ENCODE measurements at regions not wholly inside any gene's neighbourhood (a gene's known extent, or its start where the extent isn't known, plus 50 kb on each side); places are given as distances from the start of the nearest gene placed in this dataset.

GRCh38 chr16:61382435-61382834, 653.8 kb downstream of the CDH8 start:
- Mint-ChIP-seq H3K4me3 (ENCODE audit: unreplicated experiment) (no peak overlapping the region), H3K4me1 (ENCODE audit: low read depth, unreplicated experiment) (no peaks in the 10 kb centered on the region), H3K27ac (ENCODE audit: unreplicated experiment) (no peak overlapping the region), H3K36me3 (ENCODE audit: unreplicated experiment) (no peaks in the 10 kb centered on the region), H3K9me3 (ENCODE audit: unreplicated experiment) (no peaks in the 10 kb centered on the region), H3K27me3 (ENCODE audit: unreplicated experiment) (peaks cover 2% of the 10 kb centered on the region)
- no peak for TF ChIP-seq CTCF (IDR thresholded peaks at IDR 0.05; ENCODE audit: partially characterized antibody, unreplicated experiment)
- no peak for DNase-seq

GRCh38 chr16:61379311-61379710, 656.9 kb downstream of the CDH8 start:
- no peaks in the 10 kb centered on the region for H3K9me3 Mint-ChIP-seq (ENCODE audit: unreplicated experiment)
- no peak for TF ChIP-seq CTCF (IDR thresholded peaks at IDR 0.05; ENCODE audit: partially characterized antibody, unreplicated experiment)

GRCh38 chr16:61374071-61374470, 662.2 kb downstream of the CDH8 start:
- no peak for DNase-seq
- no peak overlapping the region for H3K4me3 Mint-ChIP-seq (ENCODE audit: unreplicated experiment)
- no peak overlapping the region for H3K27ac Mint-ChIP-seq (ENCODE audit: unreplicated experiment)
- H3K4me1 Mint-ChIP-seq (ENCODE audit: low read depth, unreplicated experiment), result no peaks in the 10 kb centered on the region
- no peaks in the 10 kb centered on the region for H3K9me3 Mint-ChIP-seq (ENCODE audit: unreplicated experiment)
- no peak for TF ChIP-seq CTCF (IDR thresholded peaks at IDR 0.05; ENCODE audit: partially characterized antibody, unreplicated experiment)
- no peaks in the 10 kb centered on the region for H3K27me3 Mint-ChIP-seq (ENCODE audit: unreplicated experiment)
- no peaks in the 10 kb centered on the region for H3K36me3 Mint-ChIP-seq (ENCODE audit: unreplicated experiment)

More at GRCh38 chr16:61379311-61379710, 656.9 kb downstream of the CDH8 start:
- Mint-ChIP-seq H3K4me1 (ENCODE audit: low read depth, unreplicated experiment) (no peaks in the 10 kb centered on the region), H3K36me3 (ENCODE audit: unreplicated experiment) (no peaks in the 10 kb centered on the region), H3K4me3 (ENCODE audit: unreplicated experiment) (no peak overlapping the region), H3K27ac (ENCODE audit: unreplicated experiment) (no peak overlapping the region), H3K27me3 (ENCODE audit: unreplicated experiment) (peaks cover 2% of the 10 kb centered on the region)
- DNase-seq, result no peak

- no peak for TF ChIP-seq CTCF (IDR thresholded peaks at IDR 0.05; ENCODE audit: partially characterized antibody, unreplicated experiment)
- Mint-ChIP-seq H3K4me3 (ENCODE audit: unreplicated experiment) (no peak overlapping the region), H3K27me3 (ENCODE audit: unreplicated experiment) (no peaks in the 10 kb centered on the region), H3K9me3 (ENCODE audit: unreplicated experiment) (no peaks in the 10 kb centered on the region), H3K27ac (ENCODE audit: unreplicated experiment) (no peak overlapping the region), H3K36me3 (ENCODE audit: unreplicated experiment) (no peaks in the 10 kb centered on the region), H3K4me1 (ENCODE audit: low read depth, unreplicated experiment) (no peaks in the 10 kb centered on the region)
- DNase-seq, result no peak
Observed at GRCh38 chr16:61371881-61372280, 664.4 kb downstream of the CDH8 start.

- H3K4me3 Mint-ChIP-seq (ENCODE audit: unreplicated experiment), result no peak overlapping the region
- no peaks in the 10 kb centered on the region for H3K4me1 Mint-ChIP-seq (ENCODE audit: low read depth, unreplicated experiment)
- no peaks in the 10 kb centered on the region for H3K36me3 Mint-ChIP-seq (ENCODE audit: unreplicated experiment)
- DNase-seq, result no peak
- no peaks in the 10 kb centered on the region for H3K9me3 Mint-ChIP-seq (ENCODE audit: unreplicated experiment)
- no peaks in the 10 kb centered on the region for H3K27me3 Mint-ChIP-seq (ENCODE audit: unreplicated experiment)
- no peak for TF ChIP-seq CTCF (IDR thresholded peaks at IDR 0.05; ENCODE audit: partially characterized antibody, unreplicated experiment)
- H3K27ac Mint-ChIP-seq (ENCODE audit: unreplicated experiment), result no peak overlapping the region
Observed at GRCh38 chr16:61371388-61371787, 664.9 kb downstream of the CDH8 start.

All from glutamatergic neuron (in vitro differentiated cells).